HEK293 (cell line): ENCODE measurements at regions not wholly inside any gene's neighbourhood (a gene's known extent, or its start where the extent isn't known, plus 50 kb on each side); places are given as distances from the start of the nearest gene placed in this dataset.

ENCODE experiments used
- CTCF ChIA-PET: fragments of 350-600 bp; formaldehyde crosslinking; extraction: SDS; loops from one replicate; lab custom pipeline; 2021; ENCODE audit warnings: antibody characterized with exemption; lab: Yijun Ruan, JAX
- POLR2A ChIA-PET: fragments of 300-600 bp; formaldehyde crosslinking; extraction: SDS; loops from one replicate; lab custom pipeline; 2020; ENCODE audit warnings: antibody characterized with exemption, inconsistent platforms; lab: Yijun Ruan, JAX
- H3K27ac ChIP-seq: fragments of 200-500 bp; sonication (Bioruptor generic); 2 replicates; pipeline ENCODE4 v1.5.1; 2014; ENCODE audit warnings: low read depth, low read length, control low read depth, inconsistent platforms; ENCODE audit errors: extremely low read depth
- H3K36me3 ChIP-seq, 2 experiments: fragments of 200-500 bp in 1 of 2; sonication (Bioruptor generic) in 1 of 2; 1 replicate in 1 of 2; 2 replicates in 1 of 2; pipeline ENCODE4 v1.5.1; 2014 to 2017; ENCODE audit warnings: inconsistent platforms in 2 of 2, low read length in 2 of 2; ENCODE audit not compliant: control insufficient read depth in 2 of 2, insufficient read depth in 1 of 2
- H3K4me1 ChIP-seq: fragments of 200-500 bp; sonication (Bioruptor generic); 2 replicates; pipeline ENCODE4 v1.5.1; 2014; ENCODE audit warnings: mild to moderate bottlenecking, low read length, inconsistent platforms; ENCODE audit not compliant: control insufficient read depth, insufficient read depth
- H3K4me3 ChIP-seq: 2 replicates; pipeline ENCODE4 v1.5.1; 2011; ENCODE audit warnings: low read depth, mild to moderate bottlenecking, control low read depth, low read length, moderate library complexity
- H3K9me3 ChIP-seq: fragments of 200-500 bp; sonication (Bioruptor generic); 2 replicates; pipeline ENCODE4 v1.5.1; 2014; ENCODE audit warnings: low read depth, low read length, inconsistent platforms; ENCODE audit not compliant: control insufficient read depth, insufficient read depth
- BCL6B ChIP-seq: fragments of 450-650 bp; formaldehyde crosslinking; IDR thresholded peaks from 2 replicates; pipeline ENCODE4 v1.5.1; 2017; ENCODE audit warnings: missing biosample characterization, missing genetic modification characterization
- EGR2 ChIP-seq: fragments of 450-650 bp; formaldehyde crosslinking; IDR thresholded peaks from 2 replicates; pipeline ENCODE4 v1.5.1; 2016; ENCODE audit warnings: low read depth, missing biosample characterization, missing genetic modification characterization
- GLIS1 ChIP-seq: fragments of 450-650 bp; formaldehyde crosslinking; IDR thresholded peaks from 2 replicates; pipeline ENCODE4 v1.5.1; 2016; ENCODE audit warnings: missing biosample characterization, missing genetic modification characterization
- KLF1 ChIP-seq: fragments of 450-650 bp; formaldehyde crosslinking; IDR thresholded peaks from 2 replicates; pipeline ENCODE4 v1.5.1; 2016; ENCODE audit warnings: missing biosample characterization, missing genetic modification characterization
- KLF7 ChIP-seq: fragments of 450-650 bp; formaldehyde crosslinking; IDR thresholded peaks from 2 replicates; pipeline ENCODE4 v1.5.1; 2016; ENCODE audit warnings: missing biosample characterization, missing genetic modification characterization, borderline replicate concordance
- MZF1 ChIP-seq: fragments of 450-650 bp; formaldehyde crosslinking; IDR thresholded peaks from 2 replicates; pipeline ENCODE4 v1.5.1; 2017; ENCODE audit warnings: missing biosample characterization, missing genetic modification characterization, borderline replicate concordance
- OSR2 ChIP-seq: fragments of 450-650 bp; formaldehyde crosslinking; IDR thresholded peaks from 2 replicates; pipeline ENCODE4 v1.5.1; 2016; ENCODE audit warnings: missing biosample characterization, missing genetic modification characterization
- SETDB1 ChIP-seq: IDR thresholded peaks from one replicate; pipeline ENCODE4 v1.6.1; 2017; ENCODE audit warnings: mild to moderate bottlenecking, low read length, moderate library complexity, mixed read lengths; ENCODE audit not compliant: insufficient read length
- SP7 ChIP-seq: fragments of 450-650 bp; formaldehyde crosslinking; IDR thresholded peaks from 2 replicates; pipeline ENCODE4 v1.5.1; 2016; ENCODE audit warnings: missing biosample characterization, missing genetic modification characterization
- ZFP37 ChIP-seq: fragments of 450-650 bp; formaldehyde crosslinking; IDR thresholded peaks from 2 replicates; pipeline ENCODE4 v1.5.1; 2016; ENCODE audit warnings: missing biosample characterization, missing genetic modification characterization
- ZNF112 ChIP-seq: fragments of 450-650 bp; formaldehyde crosslinking; IDR thresholded peaks from 2 replicates; pipeline ENCODE4 v1.5.0; 2017; ENCODE audit warnings: missing biosample characterization, missing genetic modification characterization
- ZNF133 ChIP-seq: fragments of 450-650 bp; formaldehyde crosslinking; IDR thresholded peaks from 2 replicates; pipeline ENCODE4 v1.5.1; 2016; ENCODE audit warnings: missing biosample characterization, missing genetic modification characterization
- ZNF16 ChIP-seq: fragments of 450-650 bp; formaldehyde crosslinking; IDR thresholded peaks from 2 replicates; pipeline ENCODE4 v1.5.1; 2016; ENCODE audit warnings: low read depth, missing biosample characterization, missing genetic modification characterization
- ZNF362 ChIP-seq: fragments of 450-650 bp; formaldehyde crosslinking; IDR thresholded peaks from 2 replicates; pipeline ENCODE4 v1.5.1; 2016; ENCODE audit warnings: missing biosample characterization, missing genetic modification characterization
- ZNF394 ChIP-seq: fragments of 450-650 bp; formaldehyde crosslinking; IDR thresholded peaks from 2 replicates; pipeline ENCODE4 v1.5.1; 2016; ENCODE audit warnings: missing biosample characterization, missing genetic modification characterization, mild to moderate bottlenecking, moderate library complexity, borderline replicate concordance
- ZNF426 ChIP-seq: fragments of 450-650 bp; formaldehyde crosslinking; IDR thresholded peaks from 2 replicates; pipeline ENCODE4 v1.5.1; 2017; ENCODE audit warnings: missing biosample characterization, missing genetic modification characterization, mild to moderate bottlenecking, inconsistent platforms, moderate library complexity
- ZNF501 ChIP-seq: fragments of 450-650 bp; formaldehyde crosslinking; IDR thresholded peaks from 2 replicates; pipeline ENCODE4 v1.5.1; 2016; ENCODE audit warnings: missing biosample characterization, missing genetic modification characterization
- ZNF529 ChIP-seq: fragments of 450-650 bp; formaldehyde crosslinking; IDR thresholded peaks from 2 replicates; pipeline ENCODE4 v1.5.1; 2017; ENCODE audit warnings: missing genetic modification characterization, missing biosample characterization; ENCODE audit not compliant: insufficient replicate concordance
- ZNF701 ChIP-seq: fragments of 450-650 bp; formaldehyde crosslinking; IDR thresholded peaks from 2 replicates; pipeline ENCODE4 v1.5.1; 2016; ENCODE audit warnings: missing biosample characterization, missing genetic modification characterization
- ZNF76 ChIP-seq: fragments of 450-650 bp; formaldehyde crosslinking; IDR thresholded peaks from 2 replicates; pipeline ENCODE4; 2016; ENCODE audit warnings: low read depth, missing biosample characterization, missing genetic modification characterization, borderline replicate concordance

GRCh38 chr2:160630801-160631590 lies 137.4 kb upstream of the RBMS1 start:
- POLR2A ChIA-PET = no interaction called here
- no peaks in the 10 kb centered on the region for H3K36me3 ChIP-seq
- CTCF ChIA-PET = interaction anchor here (1.1 kb wide), 1 partner anchor 364 kb away, joined by 3 read pairs; no protein-coding TSS in a partner anchor

GRCh38 chr2:160632084-160632975 lies 138.7 kb upstream of the RBMS1 start:
- Histone ChIP-seq H3K4me1 (peaks cover 7% of the 10 kb centered on the region), H3K9me3 (no peaks in the 10 kb centered on the region), H3K36me3 (no peaks in the 10 kb centered on the region), H3K4me3 (no peak overlapping the region), H3K27ac (no peak overlapping the region)
- TF ChIP-seq ZNF426 (tag by site-specific recombination) (no peak), KLF7 (tag by site-specific recombination) (no peak), ZNF701 (no peak), ZNF362 (tag by site-specific recombination) (no peak), SETDB1 (no peak), KLF1 (no peak), ZNF501 (tag by site-specific recombination) (no peak), BCL6B (tag by site-specific recombination) (no peak), EGR2 (tag by site-specific recombination) (no peak), GLIS1 (tag by site-specific recombination) (no peak), SP7 (tag by site-specific recombination) (no peak), ZFP37 (tag by site-specific recombination) (no peak), ZNF16 (no peak), ZNF112 (tag by site-specific recombination) (no peak), MZF1 (tag by site-specific recombination) (no peak), ZNF529 (no peak), OSR2 (tag by site-specific recombination) (no peak), ZNF394 (no peak)
- ChIA-PET CTCF (interaction anchor here (1.1 kb wide), 1 partner anchor 362 kb away, joined by 3 read pairs; no protein-coding TSS in a partner anchor), POLR2A (no interaction called here)

More at GRCh38 chr2:160630801-160631590, 137.4 kb upstream of the RBMS1 start:
- Histone ChIP-seq H3K9me3 (no peaks in the 10 kb centered on the region), H3K27ac (no peak overlapping the region), H3K4me1 (peaks cover 7% of the 10 kb centered on the region), H3K4me3 (no peak overlapping the region)
- TF ChIP-seq ZNF133 (tag by site-specific recombination) (peak; percentile 58), ZNF76 (tag by site-specific recombination) (no peak)
